SU-DHL-6 (cell line): ENCODE measurements at regions not wholly inside any gene's neighbourhood (a gene's known extent, or its start where the extent isn't known, plus 50 kb on each side); places are given as distances from the start of the nearest gene placed in this dataset.

ENCODE experiments used
- CTCF ChIP-seq: fragments of 200-600 bp; sonication (generic); IDR thresholded peaks from one replicate; pipeline ENCODE4 v1.5.1; 2017; ENCODE audit warnings: antibody characterized with exemption, mild to moderate bottlenecking, low read length, moderate library complexity; ENCODE audit not compliant: insufficient read depth, poor library complexity, severe bottlenecking
- EZH2phosphoT487 ChIP-seq: fragments of 200-600 bp; sonication (generic), shearing (Covaris generic); conservative IDR thresholded peaks from 2 replicates; pipeline ENCODE4 v1.6.1; 2018; ENCODE audit warnings: mild to moderate bottlenecking, antibody characterized with exemption, low read length, moderate library complexity, mixed read lengths

- TF ChIP-seq CTCF (no peak), EZH2phosphoT487 (no peak)
Observed at GRCh38 chr19:30256496-30256850, 115.7 kb upstream of the ZNF536 start.
